ENCODE measurements at regions not wholly inside any gene's neighbourhood (a gene's known extent, or its start where the extent isn't known, plus 50 kb on each side); places are given as distances from the start of the nearest gene placed in this dataset.

DNA sequence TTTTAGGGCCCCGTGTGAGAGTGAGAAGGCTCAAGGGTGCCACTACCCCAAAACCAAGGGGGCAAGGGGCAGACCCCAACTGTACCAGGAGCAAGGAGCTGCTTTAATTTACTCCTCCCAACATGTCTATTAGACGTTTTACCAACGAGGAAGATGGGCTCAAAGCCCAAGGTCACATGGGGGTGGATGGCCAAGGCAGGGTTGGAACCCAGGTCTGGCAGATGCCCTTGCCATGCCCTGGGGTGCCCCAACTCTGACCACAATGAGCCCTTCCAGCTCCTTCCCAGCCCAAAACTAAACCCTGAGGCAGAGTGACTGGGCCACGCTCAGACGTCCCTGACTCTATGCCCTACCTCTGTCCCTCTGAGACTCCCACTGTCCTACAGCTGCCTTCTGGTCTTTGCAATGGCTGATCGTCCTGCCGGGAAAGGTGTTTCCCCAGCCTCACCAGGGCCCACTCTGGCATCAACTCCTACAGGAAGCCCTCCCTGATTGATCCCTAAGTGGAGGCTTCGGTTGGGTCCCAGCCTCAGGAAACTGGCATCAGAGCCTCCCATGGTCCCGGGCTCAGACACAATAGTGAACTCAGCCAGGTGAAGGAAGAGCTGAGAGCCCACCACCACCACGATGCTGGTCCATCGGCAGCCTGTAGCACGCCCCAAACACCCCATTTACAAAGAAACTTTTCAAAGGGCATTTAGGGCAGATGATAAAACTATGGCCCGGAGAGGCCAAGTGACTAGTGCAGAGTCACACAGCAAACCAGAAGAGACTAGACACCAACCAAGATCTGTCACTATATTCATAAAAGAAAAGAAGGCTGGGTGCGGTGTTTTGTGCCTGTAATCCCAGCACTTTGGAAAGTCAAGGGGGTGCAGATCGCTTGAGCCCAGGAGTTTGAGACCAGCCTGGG, 60.2 kb upstream of the MYL10 start:
- ATAC-seq (ENCODE audit: low read depth): no peak
- POLR2A ChIA-PET: no interaction called here
- no peak overlapping the region for H3K4me2 ChIP-seq (replicated peaks; ENCODE audit: low read depth, low read length, poor library complexity, severe bottlenecking)

DNA sequence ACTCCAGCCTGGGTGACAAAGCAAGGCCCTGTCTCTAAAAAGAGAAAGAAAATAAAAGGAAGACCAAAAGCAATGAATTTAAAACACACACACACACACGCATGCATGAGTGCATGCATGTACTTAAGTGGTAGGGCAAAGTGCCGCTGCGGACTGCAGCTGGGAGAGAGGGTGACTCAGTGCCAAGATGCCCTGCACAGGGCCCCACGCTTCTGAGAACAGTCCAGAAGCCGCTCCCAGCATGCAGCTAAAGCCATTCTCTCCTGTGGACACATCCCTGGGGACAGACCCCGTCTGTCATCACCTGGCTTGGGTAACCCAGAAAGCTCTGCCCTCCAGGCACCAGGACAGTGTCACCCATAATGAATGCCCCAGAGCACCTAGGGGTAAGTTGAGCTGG, 61.0 kb upstream of the MYL10 start:
- peaks cover 3 to 7% of the 10 kb centered on the region in 2 donors for H3K4me1 ChIP-seq (ENCODE audit: control insufficient read depth in 2 of 2, insufficient read depth in 2 of 2, low read length in 2 of 2)
- H3K79me2 ChIP-seq (ENCODE audit: control insufficient read depth, insufficient read depth, low read length): no peaks in the 10 kb centered on the region
- H3K4me3 ChIP-seq (ENCODE audit: control extremely low read depth in 1 of 5, extremely low read depth in 1 of 5, insufficient read depth in 1 of 5, low read depth in 2 of 5, low read length in 4 of 5): no peak overlapping the region
- H3K27me3 ChIP-seq (replicated peaks in 1 of 4; ENCODE audit: control extremely low read depth in 1 of 4, control insufficient read depth in 3 of 4, insufficient read depth in 4 of 4, low read length in 3 of 4): peaks cover 0 to 9% (median 1%) of the 10 kb centered on the region in 4 experiments
- H3K4me2 ChIP-seq (replicated peaks; ENCODE audit: low read depth, low read length, poor library complexity, severe bottlenecking): no peak overlapping the region
- H3K27me3 Mint-ChIP-seq: peaks cover 9% of the 10 kb centered on the region
- no peak overlapping the region for H2AFZ ChIP-seq (ENCODE audit: insufficient read depth, low read depth, low read length, poor library complexity, severe bottlenecking)
- no peaks in the 10 kb centered on the region for H4K20me1 ChIP-seq (ENCODE audit: control insufficient read depth, insufficient read depth, low read length, poor library complexity, severe bottlenecking)
- no peak for DNase-seq
- peaks cover 2% of the 10 kb centered on the region for H3K4me1 Mint-ChIP-seq
- 79% methylated on average over 5 of the region's 6 CpGs for WGBS (ENCODE audit: insufficient coverage)
- POLR2A ChIA-PET: no interaction called here
- CTCF ChIA-PET: interaction anchor here (1.0 to 2.2 kb wide), 4 partner anchors 124 to 547 kb away, joined by 3 to 14 read pairs (median 4); no protein-coding TSS in a partner anchor
- H3K9me3 Mint-ChIP-seq (ENCODE audit: insufficient read depth): no peaks in the 10 kb centered on the region
- no peak overlapping the region for H3K4me3 Mint-ChIP-seq
- TF ChIP-seq, protein P1, sequence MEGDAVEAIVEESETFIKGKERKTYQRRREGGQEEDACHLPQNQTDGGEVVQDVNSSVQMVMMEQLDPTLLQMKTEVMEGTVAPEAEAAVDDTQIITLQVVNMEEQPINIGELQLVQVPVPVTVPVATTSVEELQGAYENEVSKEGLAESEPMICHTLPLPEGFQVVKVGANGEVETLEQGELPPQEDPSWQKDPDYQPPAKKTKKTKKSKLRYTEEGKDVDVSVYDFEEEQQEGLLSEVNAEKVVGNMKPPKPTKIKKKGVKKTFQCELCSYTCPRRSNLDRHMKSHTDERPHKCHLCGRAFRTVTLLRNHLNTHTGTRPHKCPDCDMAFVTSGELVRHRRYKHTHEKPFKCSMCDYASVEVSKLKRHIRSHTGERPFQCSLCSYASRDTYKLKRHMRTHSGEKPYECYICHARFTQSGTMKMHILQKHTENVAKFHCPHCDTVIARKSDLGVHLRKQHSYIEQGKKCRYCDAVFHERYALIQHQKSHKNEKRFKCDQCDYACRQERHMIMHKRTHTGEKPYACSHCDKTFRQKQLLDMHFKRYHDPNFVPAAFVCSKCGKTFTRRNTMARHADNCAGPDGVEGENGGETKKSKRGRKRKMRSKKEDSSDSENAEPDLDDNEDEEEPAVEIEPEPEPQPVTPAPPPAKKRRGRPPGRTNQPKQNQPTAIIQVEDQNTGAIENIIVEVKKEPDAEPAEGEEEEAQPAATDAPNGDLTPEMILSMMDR (IDR thresholded peaks at IDR 0.05): no peak
- TF ChIP-seq EZH2 (IDR thresholded peaks at IDR 0.05; ENCODE audit: borderline replicate concordance, insufficient read depth, low read depth, low read length, poor library complexity, severe bottlenecking): no peak
- no peaks in the 10 kb centered on the region for H3K9me3 ChIP-seq (ENCODE audit: control extremely low read depth in 1 of 3, control insufficient read depth in 2 of 3, insufficient read depth in 1 of 3, low read length in 2 of 3)
- no peak overlapping the region for H3K27ac Mint-ChIP-seq
- intact Hi-C loops (cut with micrococcal nuclease): no loop called here
- H3K27ac ChIP-seq (ENCODE audit: low read length in 2 of 2): no peak overlapping the region
- ATAC-seq (ENCODE audit: low read depth): no peak
- H3K36me3 ChIP-seq (replicated peaks in 1 of 2; ENCODE audit: control extremely low read depth in 1 of 2, control insufficient read depth in 1 of 2, extremely low read depth in 1 of 2, insufficient read depth in 2 of 2, low read length in 1 of 2): no peaks in the 10 kb centered on the region
- H3K9ac ChIP-seq (ENCODE audit: low read length): no peak overlapping the region

More for the DNA sequence above, 60.2 kb upstream of the MYL10 start:
- 85% methylated on average over 13 of the region's 15 CpGs for WGBS (ENCODE audit: insufficient coverage)
- Histone ChIP-seq H2AFZ (ENCODE audit: insufficient read depth, low read depth, low read length, poor library complexity, severe bottlenecking) (no peak overlapping the region), H3K9ac (ENCODE audit: low read length) (no peak overlapping the region), H3K27me3 (replicated peaks in 1 of 4; ENCODE audit: control extremely low read depth in 1 of 4, control insufficient read depth in 3 of 4, insufficient read depth in 4 of 4, low read length in 3 of 4) (peaks cover 0 to 12% (median 1%) of the 10 kb centered on the region in 4 experiments), H3K9me3 (ENCODE audit: control extremely low read depth in 1 of 3, control insufficient read depth in 2 of 3, insufficient read depth in 1 of 3, low read length in 2 of 3) (no peaks in the 10 kb centered on the region), H3K79me2 (ENCODE audit: control insufficient read depth, insufficient read depth, low read length) (no peaks in the 10 kb centered on the region), H3K27ac (ENCODE audit: low read length in 2 of 2) (no peak overlapping the region), H3K4me3 (ENCODE audit: control extremely low read depth in 1 of 5, extremely low read depth in 1 of 5, insufficient read depth in 1 of 5, low read depth in 2 of 5, low read length in 4 of 5) (no peak overlapping the region), H4K20me1 (ENCODE audit: control insufficient read depth, insufficient read depth, low read length, poor library complexity, severe bottlenecking) (no peaks in the 10 kb centered on the region), H3K36me3 (replicated peaks in 1 of 2; ENCODE audit: control extremely low read depth in 1 of 2, control insufficient read depth in 1 of 2, extremely low read depth in 1 of 2, insufficient read depth in 2 of 2, low read length in 1 of 2) (no peaks in the 10 kb centered on the region), H3K4me1 (ENCODE audit: control insufficient read depth in 2 of 2, insufficient read depth in 2 of 2, low read length in 2 of 2) (peaks cover 3 to 7% of the 10 kb centered on the region in 2 donors)
- TF ChIP-seq, protein P1 (IDR thresholded peaks at IDR 0.05): no peak
- intact Hi-C loops (cut with micrococcal nuclease): loop anchor here (1.0 to 5.0 kb wide), 5 partner anchors 53 to 547 kb away; no protein-coding TSS in a partner anchor
- CTCF ChIA-PET: interaction anchor here (0.7 to 2.2 kb wide), 11 partner anchors 55 to 1069 kb away, joined by 3 to 14 read pairs (median 4); no protein-coding TSS in a partner anchor
- no peak for DNase-seq
- H3K4me1 Mint-ChIP-seq: peaks cover 2% of the 10 kb centered on the region
- peak overlapping the region; percentile 41 for H3K27ac Mint-ChIP-seq
- H3K4me3 Mint-ChIP-seq: no peak overlapping the region
- peaks cover 9% of the 10 kb centered on the region for H3K27me3 Mint-ChIP-seq
- no peaks in the 10 kb centered on the region for H3K9me3 Mint-ChIP-seq (ENCODE audit: insufficient read depth)
